ENCODE measurements at regions not wholly inside any gene's neighbourhood (a gene's known extent, or its start where the extent isn't known, plus 50 kb on each side); places are given as distances from the start of the nearest gene placed in this dataset.
A peak's percentile ranks its signal among the peaks of the same experiment; 100 is the strongest.

GRCh38 chr16:80066805-80067580 lies 466.5 kb upstream of the MAF start:
- peak; percentile 65 for DNase-seq

GRCh38 chr16:80065541-80065940 lies 465.0 kb upstream of the MAF start:
- DNase-seq, result peak; percentile 77

GRCh38 chr16:80063713-80064069 lies 463.2 kb upstream of the MAF start:
- DNase-seq, result no peak

DNA sequence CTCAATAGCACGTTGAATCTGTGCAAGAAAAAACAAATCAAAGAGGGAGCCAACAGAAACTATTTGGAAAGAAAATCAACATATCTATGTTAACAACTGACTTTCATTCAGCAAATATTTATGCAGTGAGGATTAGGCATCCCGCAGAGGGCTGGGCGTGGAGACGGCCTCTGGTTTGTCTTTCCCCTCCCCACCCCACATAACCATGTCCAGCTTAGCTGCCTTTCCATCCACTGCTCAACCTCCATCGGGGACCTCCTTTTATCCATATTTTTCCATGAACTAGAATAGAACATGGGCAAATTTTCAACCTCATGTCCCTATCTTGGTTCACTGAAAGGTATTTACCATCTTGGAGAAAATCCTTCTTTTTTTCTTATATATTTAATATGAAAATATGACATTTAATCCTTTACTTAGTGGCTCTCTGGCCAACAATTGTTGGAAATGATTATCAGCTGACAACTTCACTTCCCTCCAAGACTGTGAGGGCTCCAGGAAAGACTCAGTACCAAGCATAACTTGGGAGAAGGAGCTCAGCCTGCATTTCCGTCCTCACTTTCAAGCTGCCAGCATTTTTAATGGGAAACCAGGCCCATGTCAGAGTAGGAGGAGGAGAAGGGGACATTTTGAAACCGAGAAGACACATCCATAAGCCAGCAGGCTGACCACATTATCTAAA lies 462.6 kb upstream of the MAF start:
- no peak for DNase-seq

DNA sequence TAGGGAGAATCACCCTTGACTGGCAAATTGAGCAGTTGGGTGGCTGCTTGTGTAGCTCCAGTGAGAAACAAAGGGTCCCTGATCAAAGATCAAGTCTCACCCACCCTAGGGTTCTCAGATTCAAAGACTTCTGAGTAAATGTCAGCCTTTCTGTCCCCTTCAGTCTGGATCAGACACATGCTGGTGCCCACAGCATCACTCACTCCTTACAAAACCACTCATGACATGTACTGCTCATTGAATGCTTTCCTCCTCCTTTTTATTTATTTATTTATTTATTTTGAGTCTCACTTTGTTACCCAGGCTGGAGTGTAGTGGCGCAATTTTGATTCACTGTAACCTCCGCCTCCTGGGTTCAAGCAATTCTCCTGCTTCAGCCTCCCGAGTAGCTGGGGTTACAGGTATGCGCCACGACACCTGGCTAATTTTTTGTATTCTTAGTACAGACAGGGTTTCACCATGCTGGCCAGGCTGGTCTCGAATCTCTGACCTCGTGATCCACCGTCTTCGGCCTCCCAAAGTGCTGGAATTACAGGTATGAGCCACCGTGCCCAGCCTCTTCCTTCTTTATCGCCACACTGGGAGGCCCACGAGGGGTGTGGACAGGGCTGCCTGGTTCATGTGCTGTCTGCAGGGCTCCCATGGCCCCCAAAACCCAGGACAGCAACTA lies 462.0 kb upstream of the MAF start:
- no peak for DNase-seq

GRCh38 chr16:80060470-80060869 lies 459.9 kb upstream of the MAF start:
- no peak for DNase-seq

DNA sequence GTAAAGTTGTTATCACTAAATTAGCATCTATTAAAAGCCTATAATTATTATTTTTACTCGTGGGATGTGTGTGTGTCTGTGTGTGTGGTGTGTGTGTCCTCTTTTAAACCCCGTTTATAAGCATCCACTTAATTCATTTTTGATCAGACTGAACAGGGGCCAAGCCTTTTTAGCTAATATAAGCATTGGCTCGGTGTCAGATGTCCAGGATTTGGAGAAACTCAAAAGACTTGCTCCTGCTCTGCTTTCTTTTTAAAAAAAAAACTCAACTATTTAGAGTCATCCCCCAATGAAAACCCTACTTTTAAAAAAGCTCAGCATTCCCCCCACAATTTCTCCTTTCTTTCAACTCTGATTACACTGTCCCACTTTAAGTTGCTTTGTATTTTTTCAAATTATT lies 459.3 kb upstream of the MAF start:
- no peak for DNase-seq

GRCh38 chr16:80058214-80058613 lies 457.7 kb upstream of the MAF start:
- no peak for DNase-seq

- no peak for DNase-seq
Measured at GRCh38 chr16:80056324-80056723, 455.8 kb upstream of the MAF start.

DNA sequence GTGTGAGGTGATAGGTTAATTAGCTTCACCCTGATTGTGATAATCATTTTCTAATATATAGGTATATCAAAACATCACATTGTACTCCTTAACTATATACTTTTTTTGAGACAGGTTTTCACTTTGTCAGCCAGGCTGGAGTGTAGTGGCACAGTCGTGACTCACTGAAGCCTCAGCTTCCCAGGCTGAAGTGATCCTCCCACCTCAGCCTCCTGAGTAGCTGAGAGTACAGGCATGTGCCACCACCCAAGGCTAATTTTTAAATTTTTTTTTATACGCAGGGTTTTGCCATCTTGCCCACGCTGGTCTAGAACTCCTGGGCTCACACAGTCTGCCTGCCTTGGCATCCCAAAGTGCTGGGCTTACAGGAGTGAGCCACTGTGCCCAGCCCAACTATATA lies 455.3 kb upstream of the MAF start:
- no peak for DNase-seq

DNA sequence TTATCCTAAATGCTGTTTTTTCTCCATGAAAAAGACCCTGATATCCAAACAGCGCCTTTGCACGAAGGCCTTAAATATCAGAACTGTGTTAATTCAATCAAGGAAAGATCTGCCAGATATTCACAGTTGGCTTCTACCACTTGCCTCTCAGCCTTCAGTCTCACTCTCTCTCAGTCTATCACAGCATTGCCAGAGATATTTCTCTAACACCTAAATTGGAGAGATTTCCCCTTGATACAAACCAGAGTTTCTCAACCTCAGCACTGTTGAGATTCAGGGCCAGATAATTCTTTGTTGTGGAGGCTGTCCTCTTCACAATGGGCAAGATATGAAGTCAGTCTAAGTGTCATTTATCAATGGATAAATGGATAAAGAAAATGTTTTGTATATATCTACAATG lies 454.1 kb upstream of the MAF start:
- DNase-seq, result no peak

DNA sequence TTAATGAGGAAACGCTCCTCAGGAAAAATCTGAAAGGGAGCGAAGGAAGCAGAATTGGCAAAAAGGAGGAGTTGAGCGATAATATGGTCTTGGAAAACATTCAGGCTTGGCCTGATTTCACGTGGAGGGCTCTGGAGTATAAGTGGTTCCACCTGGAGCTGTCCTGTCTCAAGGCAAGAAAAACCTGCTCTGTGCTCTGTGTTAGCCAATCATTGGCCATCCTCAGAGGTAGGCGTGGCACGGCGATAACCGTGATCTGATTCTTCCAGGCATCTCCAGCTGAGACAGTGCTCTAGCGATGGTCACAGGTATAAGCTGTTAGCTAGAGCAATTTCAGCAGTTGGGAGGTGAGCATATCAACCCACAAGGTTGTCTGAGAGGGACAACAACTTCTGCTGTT lies 450.5 kb upstream of the MAF start:
- DNase-seq, result no peak

- no peak for DNase-seq
Measured at GRCh38 chr16:80048250-80048649, 447.7 kb upstream of the MAF start.

DNA sequence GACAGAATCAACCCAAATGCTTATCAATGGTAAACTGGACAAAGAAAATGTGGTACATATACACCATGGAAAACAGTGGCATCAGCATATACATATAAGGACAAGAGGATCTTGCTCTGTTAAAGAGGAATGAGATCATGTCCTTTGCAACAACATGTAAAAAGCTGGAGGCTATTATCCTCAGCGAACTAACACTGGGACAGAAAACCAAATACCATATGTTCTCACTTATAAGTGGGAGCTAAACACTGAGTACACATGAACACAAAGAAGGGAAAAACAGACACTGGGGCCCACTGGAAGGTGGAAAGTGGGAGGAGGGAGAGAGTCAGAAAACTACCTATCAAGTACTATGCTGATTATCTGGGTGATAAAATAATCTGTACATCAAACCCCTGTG lies 447.3 kb upstream of the MAF start:
- peak; percentile 26 for DNase-seq

DNA sequence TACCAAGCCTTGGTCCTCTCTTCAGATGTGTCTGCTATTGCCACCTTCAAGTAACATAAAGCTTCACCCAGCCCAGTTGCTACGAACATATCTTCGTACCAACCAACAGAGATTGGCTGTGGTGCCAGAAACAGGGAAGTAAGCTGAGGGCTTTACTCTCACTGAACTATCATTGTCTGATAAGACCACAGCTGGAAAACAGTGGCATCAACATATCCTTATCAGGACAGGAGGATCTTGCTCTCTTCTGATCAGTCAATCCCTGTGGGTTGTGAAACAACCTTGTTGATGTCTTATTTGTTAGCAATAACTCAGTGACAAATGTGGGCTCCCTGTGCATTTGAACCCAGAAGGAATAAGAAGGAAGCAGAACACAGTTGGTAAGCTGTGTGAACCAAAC lies 446.3 kb upstream of the MAF start:
- DNase-seq, result no peak

DNA sequence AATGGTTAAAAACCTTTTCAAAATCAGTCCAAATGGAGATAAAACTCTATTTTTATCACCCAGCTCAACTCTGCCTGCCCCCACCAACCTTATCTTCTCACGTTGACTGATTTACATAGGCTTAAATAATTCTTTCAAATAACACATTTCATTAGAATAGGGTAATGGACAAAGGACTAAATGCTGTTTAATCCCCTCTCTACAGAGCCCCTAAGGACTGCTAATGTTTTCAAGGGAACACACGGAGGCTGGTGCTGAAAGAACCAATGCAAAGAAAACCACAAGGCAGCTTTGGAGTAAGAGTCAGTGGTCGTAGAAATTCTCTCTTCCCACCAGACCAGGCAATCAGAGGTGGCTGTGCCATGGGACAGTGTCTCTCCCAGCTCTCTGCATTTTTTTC lies 445.7 kb upstream of the MAF start:
- no peak for DNase-seq

DNA sequence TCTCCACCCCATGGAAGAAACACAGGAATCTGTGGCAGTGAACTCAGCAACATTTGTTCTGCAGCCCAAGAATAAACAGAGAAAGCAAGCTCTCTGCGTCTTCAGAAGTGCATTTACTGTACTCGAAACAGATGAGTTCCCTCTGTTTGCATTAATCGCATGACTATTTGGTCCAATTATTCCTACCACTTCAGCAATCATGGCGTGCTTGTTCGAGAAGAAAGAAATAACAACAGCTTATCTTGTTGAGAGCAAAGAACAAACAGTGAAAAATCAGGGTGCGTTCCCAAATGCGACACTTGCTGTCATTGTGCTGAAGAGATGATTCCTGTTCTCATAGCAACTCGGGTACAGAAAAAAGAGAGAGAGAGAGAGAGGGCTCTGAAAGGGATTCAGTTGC lies 445.3 kb upstream of the MAF start:
- peak; percentile 54 for DNase-seq

- DNase-seq, result no peak
Measured at GRCh38 chr16:80041410-80041809, 440.9 kb upstream of the MAF start.

DNA sequence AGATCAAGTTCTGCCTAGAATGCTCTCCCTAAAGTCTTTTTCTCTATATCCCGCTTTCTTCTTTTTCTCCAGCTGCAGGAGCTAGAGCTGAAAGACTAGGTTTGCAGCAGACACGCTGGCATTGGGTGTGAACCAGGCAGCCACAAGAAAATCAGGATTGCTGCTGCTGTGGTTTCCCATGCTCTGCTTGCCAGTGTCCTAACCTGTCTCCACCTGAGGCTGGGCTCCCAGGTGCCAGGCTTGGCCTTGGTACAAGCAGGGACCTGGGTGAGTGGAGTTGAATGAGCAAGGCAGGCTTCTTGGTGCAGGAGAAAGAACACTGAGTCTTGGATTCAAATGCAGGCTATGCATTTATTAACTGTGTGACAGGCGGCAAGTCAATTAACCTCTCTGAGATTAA lies 440.3 kb upstream of the MAF start:
- DNase-seq, result no peak

GRCh38 chr16:80040413-80040812 lies 439.9 kb upstream of the MAF start:
- DNase-seq, result no peak

- DNase-seq, result no peak
Measured at GRCh38 chr16:80039777-80040176, 439.2 kb upstream of the MAF start.

DNA sequence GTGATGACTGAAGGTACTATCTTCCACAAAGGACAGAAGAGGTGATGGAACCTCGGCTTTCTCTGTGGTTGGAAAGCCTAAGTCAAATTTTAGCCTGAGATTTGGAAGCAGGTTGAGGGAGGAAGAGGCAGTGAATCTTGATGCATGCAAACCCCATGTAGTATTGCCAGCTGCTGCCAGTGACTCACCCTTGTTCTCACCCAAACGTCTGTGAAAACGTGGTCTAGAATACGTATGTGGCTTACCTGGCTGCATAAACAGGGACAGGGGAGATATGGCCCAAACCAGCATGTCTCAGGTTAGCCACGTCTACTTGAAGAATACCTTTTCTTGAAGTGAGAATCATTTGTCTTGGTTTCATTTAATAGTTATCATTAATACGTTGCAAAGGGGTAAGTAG lies 438.0 kb upstream of the MAF start:
- no peak for DNase-seq

DNA sequence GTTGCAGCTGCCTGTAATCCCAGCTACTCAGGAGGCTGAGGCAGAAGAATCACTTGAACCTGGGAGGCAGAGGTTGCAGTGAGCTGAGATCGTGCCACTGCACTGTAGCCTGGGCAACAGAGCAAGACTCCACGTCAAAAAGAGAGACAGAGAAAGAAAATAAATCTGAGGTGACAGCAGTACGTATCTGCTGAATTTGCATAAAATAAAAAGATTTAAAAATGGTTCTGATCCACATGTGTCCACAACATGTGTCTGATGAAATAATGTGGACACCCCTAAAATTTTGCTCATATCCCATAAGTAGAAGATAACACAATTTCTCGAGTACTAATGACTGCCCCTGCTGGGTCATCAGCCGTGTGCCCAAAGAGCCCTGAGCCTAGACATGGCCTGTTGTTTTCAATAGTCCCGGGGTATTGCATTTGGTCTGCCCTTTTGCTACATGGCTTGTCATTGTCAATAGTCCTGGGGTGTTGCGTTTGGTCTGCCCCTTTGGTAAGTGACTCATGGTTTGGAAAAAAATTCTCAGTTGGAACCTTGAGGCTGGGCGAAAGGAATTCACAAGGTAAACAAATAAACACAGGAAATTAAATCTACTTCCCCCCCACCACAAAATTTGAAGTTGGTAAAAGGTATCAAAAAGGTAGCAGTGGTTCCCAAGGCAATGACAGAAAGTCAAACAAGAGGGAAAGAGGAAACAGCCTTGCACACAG lies 434.6 kb upstream of the MAF start:
- no peak for DNase-seq

DNA sequence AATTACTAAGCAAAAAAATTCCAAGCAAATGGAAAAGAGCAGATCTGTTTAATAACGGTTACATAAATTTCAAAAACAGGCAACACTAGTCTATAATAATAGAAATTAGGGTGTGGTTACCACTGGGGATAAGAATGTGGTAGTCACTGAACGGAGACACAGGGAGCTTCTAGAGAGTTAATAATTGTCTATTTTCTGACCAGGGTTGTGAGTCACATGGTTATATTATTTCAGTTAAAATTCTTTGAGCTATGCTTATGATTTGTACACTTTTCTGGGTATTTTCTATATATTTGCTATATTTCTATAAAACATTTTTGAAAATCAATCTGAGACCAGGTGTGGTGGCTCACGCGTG lies 433.9 kb upstream of the MAF start:
- no peak for DNase-seq

Data from NCI-H748 treated with DMSO at 0.1 percent for 48 hours (cell line).